ENCODE measurements at regions not wholly inside any gene's neighbourhood (a gene's known extent, or its start where the extent isn't known, plus 50 kb on each side); places are given as distances from the start of the nearest gene placed in this dataset.
A peak's percentile ranks its signal among the peaks of the same experiment; 100 is the strongest.

DNA sequence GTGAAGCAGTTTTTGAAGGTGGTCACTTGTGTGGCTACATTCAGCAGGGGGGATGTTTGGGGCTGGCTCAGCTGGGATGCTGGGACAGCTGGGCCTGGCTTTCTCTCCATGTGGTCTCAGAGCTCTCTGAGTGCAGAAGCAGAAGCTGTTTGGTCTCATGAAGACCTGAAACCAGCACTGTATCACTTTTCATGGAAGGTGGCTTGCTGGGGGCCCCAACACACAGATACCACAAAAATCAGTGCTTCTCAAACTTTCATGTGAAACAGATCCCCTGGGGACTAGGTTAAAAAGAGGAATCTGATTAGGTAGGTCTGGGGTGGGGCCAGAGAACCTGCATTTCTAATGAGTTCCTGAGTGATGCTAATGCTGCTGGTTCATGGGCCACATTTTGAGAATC lies 347.3 kb downstream of the DHX35 start:
- TF ChIP-seq CTCF (IDR thresholded peaks at IDR 0.05) = no peak
- TF ChIP-seq POLR2A (IDR thresholded peaks at IDR 0.05) = no peak
- no peak overlapping the region for H3K4me3 ChIP-seq
- intact Hi-C loops (cut with DNase I) = no loop called here
- no peaks in the 10 kb centered on the region for H3K36me3 ChIP-seq (replicated peaks in 1 of 2; ENCODE audit: insufficient read depth in 1 of 2, low read depth in 2 of 2)
- H3K4me1 ChIP-seq = no peaks in the 10 kb centered on the region
- H3K27me3 ChIP-seq = no peaks in the 10 kb centered on the region
- no peak for ATAC-seq
- DNase-seq = no peak
- H3K27ac ChIP-seq = no peak overlapping the region
- no peaks in the 10 kb centered on the region for H3K9me3 ChIP-seq

- no peak for DNase-seq
- intact Hi-C loops (cut with DNase I) = no loop called here
- WGBS, 2 donors = 67 to 71% methylated on average over 4 of the region's 4 CpGs
- Histone ChIP-seq H3K36me3 (replicated peaks in 1 of 2; ENCODE audit: insufficient read depth in 1 of 2, low read depth in 2 of 2) (no peaks in the 10 kb centered on the region), H3K27me3 (no peaks in the 10 kb centered on the region), H3K4me3 (no peak overlapping the region), H3K4me1 (no peaks in the 10 kb centered on the region), H3K9me3 (no peaks in the 10 kb centered on the region), H3K27ac (no peak overlapping the region)
- no peak for ATAC-seq
- TF ChIP-seq POLR2A (IDR thresholded peaks at IDR 0.05) = no peak
Observed at GRCh38 chr20:39302312-39302711, 340.2 kb downstream of the DHX35 start.

- H3K9me3 ChIP-seq = no peaks in the 10 kb centered on the region
- no peaks in the 10 kb centered on the region for H3K27me3 ChIP-seq
- intact Hi-C loops (cut with DNase I) = no loop called here
- no peak overlapping the region for H3K4me3 ChIP-seq
- DNase-seq (no peak), ATAC-seq (no peak)
- no peak overlapping the region for H3K27ac ChIP-seq
- no peaks in the 10 kb centered on the region for H3K36me3 ChIP-seq (replicated peaks in 1 of 2; ENCODE audit: insufficient read depth in 1 of 2, low read depth in 2 of 2)
- WGBS, 2 donors = 31 to 59% methylated on average over 2 of the region's 2 CpGs
- TF ChIP-seq POLR2A (IDR thresholded peaks at IDR 0.05) = no peak
- no peak for TF ChIP-seq CTCF (IDR thresholded peaks at IDR 0.05)
- no peaks in the 10 kb centered on the region for H3K4me1 ChIP-seq
Observed at GRCh38 chr20:39299783-39300182, 337.6 kb downstream of the DHX35 start.

GRCh38 chr20:39298571-39299506 lies 336.7 kb downstream of the DHX35 start:
- 41 to 48% methylated on average over 7 to 12 of the region's 12 CpGs for WGBS, 2 donors
- no peaks in the 10 kb centered on the region for H3K9me3 ChIP-seq
- no peaks in the 10 kb centered on the region for H3K36me3 ChIP-seq (replicated peaks in 1 of 2; ENCODE audit: insufficient read depth in 1 of 2, low read depth in 2 of 2)
- TF ChIP-seq POLR2A (IDR thresholded peaks at IDR 0.05) (no peak), CTCF (IDR thresholded peaks at IDR 0.05) (no peak)
- H3K27me3 ChIP-seq = no peaks in the 10 kb centered on the region
- no peaks in the 10 kb centered on the region for H3K4me1 ChIP-seq
- no peak overlapping the region for H3K4me3 ChIP-seq
- no peak for ATAC-seq
- intact Hi-C loops (cut with DNase I) = no loop called here
- DNase-seq = peak in 1 of 4 donors; percentile 20
- no peak overlapping the region for H3K27ac ChIP-seq

DNA sequence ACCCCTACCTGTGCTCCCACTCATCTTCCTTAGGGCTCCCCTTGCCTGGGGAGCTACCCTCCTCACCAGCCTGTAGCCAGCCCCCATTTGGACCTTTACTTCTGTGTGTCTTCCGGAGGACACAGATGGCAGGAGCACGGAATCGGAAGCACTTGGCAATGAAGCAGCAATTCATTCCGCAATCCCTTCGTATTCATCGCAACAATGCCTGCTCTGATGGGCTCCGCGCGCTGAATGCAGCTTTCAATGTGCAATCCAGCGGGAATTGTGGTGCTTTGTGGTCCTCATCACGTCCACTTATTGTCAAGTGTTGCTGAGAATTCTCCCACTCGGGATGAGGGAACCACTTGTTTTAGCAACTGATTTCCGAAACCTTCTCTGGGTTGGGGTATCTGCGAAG lies 336.0 kb downstream of the DHX35 start:
- no peak overlapping the region for H3K4me3 ChIP-seq
- H3K9me3 ChIP-seq = no peaks in the 10 kb centered on the region
- H3K27me3 ChIP-seq = no peaks in the 10 kb centered on the region
- H3K36me3 ChIP-seq (replicated peaks in 1 of 2; ENCODE audit: insufficient read depth in 1 of 2, low read depth in 2 of 2) = no peaks in the 10 kb centered on the region
- no peak for DNase-seq
- no peak for TF ChIP-seq CTCF (IDR thresholded peaks at IDR 0.05)
- TF ChIP-seq POLR2A (IDR thresholded peaks at IDR 0.05) = no peak
- H3K27ac ChIP-seq = no peak overlapping the region
- intact Hi-C loops (cut with DNase I) = no loop called here
- 71 to 83% methylated on average over 14 of the region's 14 CpGs for WGBS, 2 donors
- ATAC-seq = no peak
- H3K4me1 ChIP-seq = no peaks in the 10 kb centered on the region

Data from body of pancreas (tissue), 4 donors.